Uterus (tissue), 2 donors: ENCODE measurements at regions not wholly inside any gene's neighbourhood (a gene's known extent, or its start where the extent isn't known, plus 50 kb on each side); places are given as distances from the start of the nearest gene placed in this dataset.

Experiments
- POLR2A ChIP-seq, 2 donors: fragments of 450-650 bp; IDR thresholded peaks; one replicate each; pipeline ENCODE4 v1.6.1; 2016; ENCODE audit warnings: antibody characterized with exemption in 2 of 2, mild to moderate bottlenecking in 1 of 2, moderate library complexity in 1 of 2
- TF ChIP-seq, protein P1 (sequence below), 4 experiments: fragments of 200-600 bp in 2 of 4; fragments of 450-650 bp in 2 of 4; sonication (generic) in 2 of 4; IDR thresholded peaks; one replicate each; pipeline ENCODE4 v1.5.1; 2016 to 2019; ENCODE audit warnings: antibody characterized with exemption in 4 of 4, mild to moderate bottlenecking in 2 of 4, moderate library complexity in 1 of 4

DNA sequence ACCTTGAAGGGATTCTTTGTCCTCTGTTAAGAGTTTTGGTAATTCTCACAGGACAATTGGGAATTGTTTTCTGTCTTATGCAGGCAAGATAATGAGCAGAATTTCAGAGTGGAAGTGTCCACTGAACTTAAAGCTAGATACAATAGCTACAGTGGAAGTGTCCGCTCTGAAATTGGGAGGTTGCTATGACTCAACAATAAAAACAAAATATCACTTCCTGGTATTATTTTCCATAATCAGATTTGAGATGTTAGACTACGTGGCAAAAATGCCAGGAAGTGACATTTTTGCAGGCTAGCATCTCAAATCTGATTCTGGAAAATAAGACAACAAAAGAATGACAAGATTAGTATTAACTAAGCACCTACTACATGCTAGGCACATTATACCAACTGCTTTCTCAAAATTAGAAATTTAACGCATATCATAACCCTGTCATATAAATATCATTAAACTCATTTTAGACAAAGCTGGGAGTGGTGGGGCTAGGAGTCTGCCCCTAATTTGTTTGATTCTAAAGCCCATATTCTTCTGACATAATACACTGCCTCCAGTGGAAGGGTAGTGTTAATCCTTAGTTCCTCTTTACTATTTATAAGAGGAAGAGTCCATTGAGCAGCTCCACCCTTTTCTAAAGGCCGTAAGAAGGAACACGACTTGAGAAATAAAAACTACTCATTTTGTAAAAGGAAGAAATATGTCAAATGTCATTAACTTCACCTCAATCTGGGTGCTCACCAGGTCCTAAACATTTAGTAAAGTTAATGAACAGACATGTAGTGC lies 266.9 kb upstream of the STT3B start:
- TF ChIP-seq, protein P1, sequence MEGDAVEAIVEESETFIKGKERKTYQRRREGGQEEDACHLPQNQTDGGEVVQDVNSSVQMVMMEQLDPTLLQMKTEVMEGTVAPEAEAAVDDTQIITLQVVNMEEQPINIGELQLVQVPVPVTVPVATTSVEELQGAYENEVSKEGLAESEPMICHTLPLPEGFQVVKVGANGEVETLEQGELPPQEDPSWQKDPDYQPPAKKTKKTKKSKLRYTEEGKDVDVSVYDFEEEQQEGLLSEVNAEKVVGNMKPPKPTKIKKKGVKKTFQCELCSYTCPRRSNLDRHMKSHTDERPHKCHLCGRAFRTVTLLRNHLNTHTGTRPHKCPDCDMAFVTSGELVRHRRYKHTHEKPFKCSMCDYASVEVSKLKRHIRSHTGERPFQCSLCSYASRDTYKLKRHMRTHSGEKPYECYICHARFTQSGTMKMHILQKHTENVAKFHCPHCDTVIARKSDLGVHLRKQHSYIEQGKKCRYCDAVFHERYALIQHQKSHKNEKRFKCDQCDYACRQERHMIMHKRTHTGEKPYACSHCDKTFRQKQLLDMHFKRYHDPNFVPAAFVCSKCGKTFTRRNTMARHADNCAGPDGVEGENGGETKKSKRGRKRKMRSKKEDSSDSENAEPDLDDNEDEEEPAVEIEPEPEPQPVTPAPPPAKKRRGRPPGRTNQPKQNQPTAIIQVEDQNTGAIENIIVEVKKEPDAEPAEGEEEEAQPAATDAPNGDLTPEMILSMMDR (IDR thresholded peaks at IDR 0.05) = no peak
- TF ChIP-seq POLR2A (IDR thresholded peaks at IDR 0.05) = no peak
